ENCODE measurements at regions not wholly inside any gene's neighbourhood (a gene's known extent, or its start where the extent isn't known, plus 50 kb on each side); places are given as distances from the start of the nearest gene placed in this dataset.

DNA sequence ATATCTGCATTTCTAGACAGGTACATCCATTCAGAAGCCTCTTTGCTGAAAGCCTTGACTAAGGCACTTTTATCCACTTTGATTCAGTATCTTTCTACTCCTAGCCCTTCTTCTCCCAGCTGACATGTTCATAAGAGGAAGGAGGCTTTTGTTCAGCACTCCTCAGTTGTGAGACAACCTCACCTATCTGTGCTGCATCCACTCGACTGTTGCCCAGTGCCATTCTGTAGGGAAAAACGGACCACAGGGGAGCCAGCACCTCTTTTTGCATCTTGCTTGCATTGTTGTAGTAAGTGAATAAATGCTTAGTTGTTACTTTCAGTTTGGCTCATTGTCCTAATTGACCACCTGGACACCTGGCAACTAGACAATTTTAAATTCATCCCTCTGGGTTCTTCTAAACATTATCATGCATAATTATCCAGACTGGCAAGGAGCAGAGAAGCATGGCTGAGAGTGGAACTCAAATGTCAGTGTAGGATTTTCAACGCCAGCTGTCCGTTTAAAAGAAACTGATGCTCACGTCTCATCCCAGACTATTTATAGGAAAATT, 83.8 kb upstream of the BOD1L1 start:
- 73% methylated on average over 5 of the region's 5 CpGs for WGBS
- intact Hi-C loops (cut with DNase I), result no loop called here
- H3K27me3 ChIP-seq, result no peaks in the 10 kb centered on the region
- H3K9me3 ChIP-seq, result no peaks in the 10 kb centered on the region
- no peak overlapping the region for H3K4me3 ChIP-seq
- H3K4me1 ChIP-seq, result no peaks in the 10 kb centered on the region
- no peaks in the 10 kb centered on the region for H3K36me3 ChIP-seq
- no peak overlapping the region for H3K27ac ChIP-seq (replicated peaks in 1 of 4)
- no peak for DNase-seq (ENCODE audit: extremely low spot score)
- TF ChIP-seq EP300 (IDR thresholded peaks at IDR 0.05), result no peak
- TF ChIP-seq, protein P1, sequence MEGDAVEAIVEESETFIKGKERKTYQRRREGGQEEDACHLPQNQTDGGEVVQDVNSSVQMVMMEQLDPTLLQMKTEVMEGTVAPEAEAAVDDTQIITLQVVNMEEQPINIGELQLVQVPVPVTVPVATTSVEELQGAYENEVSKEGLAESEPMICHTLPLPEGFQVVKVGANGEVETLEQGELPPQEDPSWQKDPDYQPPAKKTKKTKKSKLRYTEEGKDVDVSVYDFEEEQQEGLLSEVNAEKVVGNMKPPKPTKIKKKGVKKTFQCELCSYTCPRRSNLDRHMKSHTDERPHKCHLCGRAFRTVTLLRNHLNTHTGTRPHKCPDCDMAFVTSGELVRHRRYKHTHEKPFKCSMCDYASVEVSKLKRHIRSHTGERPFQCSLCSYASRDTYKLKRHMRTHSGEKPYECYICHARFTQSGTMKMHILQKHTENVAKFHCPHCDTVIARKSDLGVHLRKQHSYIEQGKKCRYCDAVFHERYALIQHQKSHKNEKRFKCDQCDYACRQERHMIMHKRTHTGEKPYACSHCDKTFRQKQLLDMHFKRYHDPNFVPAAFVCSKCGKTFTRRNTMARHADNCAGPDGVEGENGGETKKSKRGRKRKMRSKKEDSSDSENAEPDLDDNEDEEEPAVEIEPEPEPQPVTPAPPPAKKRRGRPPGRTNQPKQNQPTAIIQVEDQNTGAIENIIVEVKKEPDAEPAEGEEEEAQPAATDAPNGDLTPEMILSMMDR (IDR thresholded peaks at IDR 0.05), result no peak
- TF ChIP-seq POLR2A (IDR thresholded peaks at IDR 0.05; ENCODE audit: low read depth), result no peak
- TF ChIP-seq POLR2AphosphoS5 (IDR thresholded peaks at IDR 0.05), result no peak

DNA sequence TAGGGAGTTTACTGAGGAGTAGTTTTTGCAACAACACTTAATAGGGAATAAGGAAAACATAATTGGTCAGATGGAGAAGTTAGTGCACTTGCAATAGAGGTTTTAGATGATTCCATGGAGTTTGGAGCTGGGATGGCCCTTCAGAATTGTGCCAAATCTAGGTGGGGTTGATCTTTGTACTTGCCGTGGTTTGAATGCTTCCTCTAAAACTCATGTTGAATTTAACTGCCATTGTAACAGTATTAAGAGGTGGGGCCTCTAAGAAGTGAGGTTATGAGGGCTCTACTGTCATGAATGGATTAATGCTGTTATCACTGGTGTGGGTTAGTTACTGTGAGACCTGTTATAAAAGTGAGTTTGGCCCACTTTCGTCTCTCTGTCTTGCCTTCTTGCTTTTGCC, 94.4 kb upstream of the BOD1L1 start:
- H3K4me1 ChIP-seq, result no peaks in the 10 kb centered on the region
- 40% methylated on average over 2 of the region's 2 CpGs for WGBS
- no peaks in the 10 kb centered on the region for H3K27me3 ChIP-seq
- H3K27ac ChIP-seq (replicated peaks in 1 of 4), result no peak overlapping the region
- no peak overlapping the region for H3K4me3 ChIP-seq
- TF ChIP-seq EP300 (IDR thresholded peaks at IDR 0.05) (no peak), POLR2A (IDR thresholded peaks at IDR 0.05; ENCODE audit: low read depth) (no peak), POLR2AphosphoS5 (IDR thresholded peaks at IDR 0.05) (no peak)
- TF ChIP-seq, protein P1 (IDR thresholded peaks at IDR 0.05), result no peak
- intact Hi-C loops (cut with DNase I), result no loop called here
- no peaks in the 10 kb centered on the region for H3K36me3 ChIP-seq
- DNase-seq (ENCODE audit: extremely low spot score), result no peak
- H3K9me3 ChIP-seq, result no peaks in the 10 kb centered on the region

DNA sequence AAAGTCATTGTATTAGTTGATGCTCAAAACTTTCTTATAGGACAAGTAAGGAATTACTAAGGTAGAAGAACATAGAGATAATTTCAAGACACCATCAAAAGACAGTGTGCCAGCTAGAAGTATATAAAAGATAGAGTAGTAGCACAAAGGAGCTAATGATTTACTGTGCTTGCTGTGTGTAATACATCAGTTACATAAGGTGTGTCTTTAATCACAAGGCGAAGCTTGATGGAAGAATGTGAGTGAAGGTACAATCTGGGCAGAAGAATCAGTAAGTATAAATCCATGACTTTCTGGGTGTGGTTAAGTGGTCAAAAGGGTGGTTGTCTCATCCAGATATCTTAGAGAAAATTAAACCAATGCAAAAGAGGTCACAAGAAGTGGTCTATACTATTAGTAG, 95.1 kb upstream of the BOD1L1 start:
- 92% methylated on average over 1 of the region's 1 CpG for WGBS
- intact Hi-C loops (cut with DNase I), result no loop called here
- no peaks in the 10 kb centered on the region for H3K36me3 ChIP-seq
- H3K4me1 ChIP-seq, result no peaks in the 10 kb centered on the region
- no peak overlapping the region for H3K4me3 ChIP-seq
- no peak overlapping the region for H3K27ac ChIP-seq (replicated peaks in 1 of 4)
- TF ChIP-seq POLR2AphosphoS5 (IDR thresholded peaks at IDR 0.05), result no peak
- H3K27me3 ChIP-seq, result no peaks in the 10 kb centered on the region
- no peak for DNase-seq (ENCODE audit: extremely low spot score)
- no peaks in the 10 kb centered on the region for H3K9me3 ChIP-seq

DNA sequence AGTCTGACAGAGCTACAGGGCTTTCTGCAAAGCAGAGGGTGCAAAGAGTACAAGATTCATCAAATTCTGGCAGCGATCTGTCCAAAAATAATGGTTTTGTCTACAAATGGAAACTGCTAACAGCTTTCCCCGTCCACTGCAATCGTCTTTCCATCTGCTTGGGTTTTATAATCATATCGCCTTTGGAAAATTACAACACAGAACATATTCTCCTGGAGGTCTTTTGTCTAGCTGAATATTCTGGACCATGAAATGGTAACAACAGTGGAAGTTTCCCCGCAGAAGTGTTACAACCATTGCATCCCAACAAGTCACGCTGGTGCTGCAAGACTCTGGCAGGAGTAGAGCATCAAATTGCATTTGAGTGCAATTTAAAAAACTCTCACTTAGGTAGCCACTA, 101.2 kb upstream of the BOD1L1 start:
- TF ChIP-seq, protein P1 (IDR thresholded peaks at IDR 0.05), result no peak
- TF ChIP-seq EP300 (IDR thresholded peaks at IDR 0.05) (no peak), POLR2AphosphoS5 (IDR thresholded peaks at IDR 0.05) (no peak)
- 80% methylated on average over 6 of the region's 6 CpGs for WGBS
- Histone ChIP-seq H3K27me3 (no peaks in the 10 kb centered on the region), H3K36me3 (no peaks in the 10 kb centered on the region), H3K4me1 (no peaks in the 10 kb centered on the region), H3K9me3 (no peaks in the 10 kb centered on the region), H3K4me3 (no peak overlapping the region), H3K27ac (replicated peaks in 1 of 4) (no peak overlapping the region)
- DNase-seq (ENCODE audit: extremely low spot score), result no peak
- intact Hi-C loops (cut with DNase I), result no loop called here

DNA sequence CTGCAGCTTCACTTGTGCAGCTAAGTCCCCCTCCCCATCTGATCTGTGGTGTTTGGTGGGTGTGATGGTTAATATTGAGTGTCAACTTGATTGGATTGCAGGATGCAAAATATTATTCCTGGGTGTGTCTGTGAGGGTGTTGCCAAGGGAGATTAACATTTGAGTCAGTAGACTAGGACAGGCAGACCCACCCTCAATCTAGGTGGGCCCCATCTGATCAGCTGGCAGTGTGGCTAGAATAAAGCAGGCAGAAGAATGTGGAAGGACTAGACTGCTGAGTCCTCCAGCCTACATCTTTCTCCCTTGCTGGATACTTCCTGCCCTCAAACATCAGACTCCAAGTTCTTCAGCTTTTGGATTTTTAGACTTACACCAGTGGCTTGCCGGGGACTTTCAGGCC, 103.5 kb upstream of the BOD1L1 start:
- no peaks in the 10 kb centered on the region for H3K36me3 ChIP-seq

More for the DNA sequence above, 103.5 kb upstream of the BOD1L1 start:
- Histone ChIP-seq H3K27ac (replicated peaks in 1 of 4) (no peak overlapping the region), H3K4me3 (no peak overlapping the region), H3K4me1 (no peaks in the 10 kb centered on the region), H3K9me3 (no peaks in the 10 kb centered on the region), H3K27me3 (no peaks in the 10 kb centered on the region)
- WGBS, result 100% methylated on average over 1 of the region's 1 CpG
- DNase-seq (ENCODE audit: extremely low spot score), result no peak
- intact Hi-C loops (cut with DNase I), result no loop called here
- TF ChIP-seq POLR2AphosphoS5 (IDR thresholded peaks at IDR 0.05), result no peak
- TF ChIP-seq, protein P1 (IDR thresholded peaks at IDR 0.05), result no peak

All from esophagus muscularis mucosa (tissue), 4 donors.